Activated CD4-positive, alpha-beta T cell treated with anti-CD3 and anti-CD28 coated beads for 4 hours (primary cell): ENCODE measurements at regions not wholly inside any gene's neighbourhood (a gene's known extent, or its start where the extent isn't known, plus 50 kb on each side); places are given as distances from the start of the nearest gene placed in this dataset.

Experiments used
- DNase-seq, 2 donors: peaks; one replicate each; pipeline ENCODE4 v3.0.0-alpha.2; 2020

DNA sequence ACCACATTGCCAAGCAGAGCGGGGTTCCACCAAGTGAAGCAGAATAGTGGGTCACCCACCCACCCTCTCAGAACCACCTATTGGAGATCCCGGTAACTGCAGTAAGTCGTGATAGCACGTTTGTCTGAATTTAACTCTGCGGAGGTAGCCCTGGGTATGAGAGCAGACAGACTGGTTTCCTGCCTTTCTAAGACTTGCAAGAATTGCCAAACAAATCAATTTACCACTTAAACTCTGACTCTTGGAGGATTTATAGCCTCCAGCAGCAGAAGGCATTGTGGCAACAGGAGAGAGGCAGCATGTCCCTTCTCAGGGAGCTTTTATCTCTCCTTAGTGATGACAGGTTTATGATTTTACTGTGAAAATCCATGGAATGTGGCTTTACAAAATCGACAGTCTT, 287.9 kb upstream of the FMN2 start:
- DNase-seq = no peak

GRCh38 chr1:239804266-239804665, 287.4 kb upstream of the FMN2 start:
- DNase-seq = no peak

DNA sequence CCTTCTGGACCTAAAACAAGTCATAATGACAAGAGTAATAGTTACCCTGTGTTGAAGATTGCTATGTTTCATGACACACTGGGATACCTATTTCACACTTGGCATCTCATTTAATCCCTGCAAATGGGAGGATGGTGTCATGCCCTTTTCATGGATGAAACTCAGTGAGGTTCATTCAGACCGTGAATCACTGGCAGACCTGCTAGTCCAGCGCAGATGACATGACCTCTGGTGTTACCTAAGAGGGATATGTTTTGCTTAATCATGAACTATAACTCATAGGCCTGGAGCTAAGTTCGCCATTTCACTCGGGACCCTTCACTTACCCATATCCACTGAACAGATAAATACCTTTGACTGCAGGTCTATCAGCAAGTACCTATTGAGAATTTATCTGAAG, 286.6 kb upstream of the FMN2 start:
- no peak for DNase-seq

GRCh38 chr1:239805851-239806772, 285.6 kb upstream of the FMN2 start:
- no peak for DNase-seq

- DNase-seq = no peak
These were observed 284.8 kb upstream of the FMN2 start for GRCh38 chr1:239806897-239807296.

- DNase-seq = no peak
These were observed 284.3 kb upstream of the FMN2 start for GRCh38 chr1:239807361-239807760.

DNA sequence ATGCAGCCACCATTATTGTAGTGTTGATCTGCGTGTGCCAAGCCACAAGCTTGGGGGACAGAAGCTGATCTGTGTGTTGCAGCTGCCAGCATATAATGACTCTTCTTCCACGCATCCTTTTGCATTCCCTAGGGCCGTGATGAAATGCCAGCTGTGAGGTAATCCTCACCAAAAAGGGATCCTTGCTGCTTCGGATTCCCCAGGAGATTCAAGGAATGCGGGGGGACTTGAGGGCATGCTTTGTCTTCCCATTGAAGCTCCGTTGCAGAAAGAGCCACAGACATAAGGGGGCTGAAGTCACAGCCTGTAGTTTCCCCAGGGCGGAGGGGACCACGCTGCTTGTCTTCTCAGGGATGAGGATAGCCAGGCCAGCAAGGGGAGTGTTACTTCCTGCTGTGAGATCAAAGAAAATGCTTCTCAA, 281.6 kb upstream of the FMN2 start:
- DNase-seq = no peak

DNA sequence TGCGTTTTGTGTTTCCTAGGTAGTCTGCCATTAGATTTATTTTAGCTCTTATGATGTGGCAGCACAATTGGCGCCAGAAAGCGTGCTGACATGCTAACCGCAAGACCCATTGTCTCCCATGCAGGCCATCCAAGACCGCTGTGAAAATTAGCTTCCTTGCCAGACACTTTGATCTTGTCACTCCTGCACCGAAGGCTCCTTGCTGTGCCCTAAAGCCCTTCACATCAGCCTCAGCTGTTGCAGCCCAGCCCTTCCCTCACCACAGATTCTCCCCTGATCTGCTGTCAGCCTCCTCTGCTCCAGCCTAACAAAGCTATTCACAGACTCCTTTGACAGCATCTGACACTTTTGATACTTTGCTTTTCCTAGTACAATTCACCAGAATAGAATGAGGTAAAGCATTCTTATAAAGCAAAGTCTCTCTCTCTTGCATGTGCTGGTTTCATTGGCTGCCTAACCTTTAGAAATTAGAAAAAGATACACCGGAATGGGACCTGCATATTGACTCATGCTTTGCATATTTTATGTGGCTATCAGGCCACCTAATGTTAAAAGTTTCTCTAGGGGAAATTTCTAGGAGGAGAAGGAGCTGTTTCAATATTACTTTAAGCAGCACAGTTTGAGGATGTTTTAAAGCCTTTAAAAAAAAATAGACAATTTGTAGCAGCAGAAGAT, 280.3 kb upstream of the FMN2 start:
- no peak for DNase-seq

DNA sequence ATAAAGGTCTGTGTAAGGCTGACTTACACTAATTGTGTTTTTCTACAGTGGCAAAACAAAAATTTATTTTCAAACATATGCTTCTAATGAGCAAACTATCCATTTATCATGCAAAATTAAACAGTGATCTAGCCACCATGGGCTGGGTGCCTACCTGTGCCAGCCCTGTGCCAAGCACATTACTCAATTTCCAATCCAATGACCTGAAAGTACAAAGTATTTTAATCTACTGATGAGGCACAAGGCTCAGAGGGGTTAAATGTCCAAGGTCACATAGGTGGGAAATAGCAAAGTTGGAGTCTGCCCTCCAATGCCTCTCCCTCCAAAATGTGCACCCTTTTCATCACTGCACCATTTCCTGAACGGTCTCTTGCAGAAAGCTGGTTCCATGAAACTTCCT, 279.1 kb upstream of the FMN2 start:
- DNase-seq = no peak

- DNase-seq = peak in 1 of 2 donors; percentile 4
These were observed 277.3 kb upstream of the FMN2 start for GRCh38 chr1:239814306-239814881.

DNA sequence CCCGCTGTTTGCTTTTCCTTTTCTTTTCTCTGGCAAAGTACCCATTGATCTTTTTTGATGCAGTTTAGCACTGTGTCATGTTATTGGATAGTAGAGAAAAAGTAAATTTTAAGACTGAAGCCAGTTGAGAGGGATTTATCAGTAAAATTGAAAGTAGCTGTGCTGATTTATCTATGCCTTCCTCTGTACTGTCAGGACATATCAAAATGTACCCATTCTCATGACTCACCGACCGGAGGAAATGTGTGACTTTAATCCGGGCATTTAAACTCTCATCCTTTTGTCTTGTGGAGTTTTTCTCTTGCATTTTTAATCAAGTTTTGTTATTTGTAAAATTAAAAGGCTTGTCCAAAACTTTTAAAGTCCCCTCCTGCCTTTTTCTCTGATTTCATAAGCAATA, 276.6 kb upstream of the FMN2 start:
- DNase-seq = no peak

DNA sequence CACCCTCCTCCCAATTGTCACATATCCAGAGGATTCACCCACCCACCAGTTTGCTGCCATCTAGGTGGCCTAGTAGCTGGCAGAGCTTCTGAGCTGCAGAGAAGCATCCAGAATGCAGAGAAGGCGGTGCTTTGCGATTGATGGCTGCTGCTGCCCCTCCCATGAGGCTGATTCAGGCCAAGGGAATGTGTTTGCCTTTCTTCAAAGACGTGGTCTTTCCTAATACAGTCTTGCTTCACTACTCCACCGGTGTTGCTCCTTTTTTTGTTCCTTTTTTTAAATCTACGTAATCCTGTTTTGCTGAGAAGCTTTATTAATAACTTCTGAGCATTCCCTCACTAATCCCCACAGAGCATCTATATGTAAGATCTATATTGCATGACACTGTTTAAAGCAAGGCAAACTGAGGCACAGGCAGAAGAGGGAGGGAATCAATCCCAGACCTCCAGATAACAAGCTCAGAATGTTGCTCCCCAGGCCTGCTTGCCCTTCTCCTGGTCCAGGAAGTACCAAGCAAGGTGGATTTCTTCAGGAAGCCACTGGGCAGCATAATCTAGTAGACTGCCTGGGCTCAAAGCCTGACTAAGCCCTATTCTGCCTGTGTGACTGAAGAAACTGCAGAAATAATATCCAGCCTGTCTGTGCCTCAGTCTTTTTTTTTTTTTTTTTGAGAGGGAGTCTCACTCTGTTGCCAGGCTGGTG, 275.5 kb upstream of the FMN2 start:
- no peak for DNase-seq

GRCh38 chr1:239817276-239817675, 274.4 kb upstream of the FMN2 start:
- no peak for DNase-seq

DNA sequence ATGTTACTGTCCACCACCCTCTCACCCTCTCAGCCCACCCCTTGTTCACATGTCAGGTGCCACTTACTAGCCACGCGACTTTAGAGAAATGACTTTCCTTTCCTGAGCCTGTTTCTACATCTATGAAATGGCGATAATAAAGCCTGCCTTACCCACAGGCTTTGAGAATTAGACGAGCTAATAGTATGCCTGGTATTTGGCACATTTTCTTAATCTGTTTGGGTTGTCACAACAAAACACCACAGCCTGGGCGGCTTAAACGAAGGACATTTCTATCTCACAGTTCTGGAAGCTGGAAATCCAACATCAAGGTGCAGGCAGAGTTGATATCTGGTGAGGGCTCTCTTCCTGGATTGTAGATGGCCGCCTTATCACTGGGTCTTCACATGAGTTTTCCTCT, 273.9 kb upstream of the FMN2 start:
- no peak for DNase-seq

DNA sequence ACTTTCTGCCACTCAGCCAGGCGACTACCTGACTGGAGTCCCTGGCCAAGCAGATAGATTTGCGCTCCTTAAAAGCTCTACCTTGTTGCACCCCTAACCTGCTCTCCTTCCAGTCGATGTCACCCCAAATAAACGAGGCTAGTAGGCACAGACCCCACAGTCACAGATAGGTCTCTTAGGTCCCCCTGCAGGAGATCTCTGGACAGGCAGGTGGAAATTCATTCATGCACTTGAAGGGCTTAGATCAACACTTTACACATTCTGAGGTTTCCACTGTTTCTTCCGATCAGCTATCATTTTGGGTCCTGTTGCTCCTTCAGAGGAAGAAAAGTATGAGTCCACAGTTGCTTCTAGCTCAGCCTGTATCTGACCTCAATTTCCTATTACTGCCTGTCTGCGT, 272.6 kb upstream of the FMN2 start:
- no peak for DNase-seq

- DNase-seq = no peak
These were observed 271.9 kb upstream of the FMN2 start for GRCh38 chr1:239819756-239820250.

DNA sequence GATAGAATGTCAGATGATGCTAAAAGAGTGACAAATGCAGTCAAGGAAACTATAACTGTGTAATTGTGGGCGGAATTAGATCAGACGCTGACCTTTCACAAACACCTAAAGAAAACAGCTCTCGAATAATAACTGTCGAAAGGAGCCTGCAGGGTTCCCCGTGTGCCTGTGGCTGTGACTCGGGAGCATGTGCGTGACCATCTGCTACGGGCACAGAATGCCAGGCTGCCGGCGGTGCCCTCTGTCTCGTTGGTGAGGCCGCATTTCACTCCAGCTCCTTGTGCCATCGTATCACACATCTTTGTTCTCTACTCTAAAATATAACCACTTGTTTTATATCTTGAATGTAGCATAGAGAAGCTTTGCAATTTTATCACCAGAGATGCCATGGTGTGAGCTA, 267.8 kb upstream of the FMN2 start:
- no peak for DNase-seq

DNA sequence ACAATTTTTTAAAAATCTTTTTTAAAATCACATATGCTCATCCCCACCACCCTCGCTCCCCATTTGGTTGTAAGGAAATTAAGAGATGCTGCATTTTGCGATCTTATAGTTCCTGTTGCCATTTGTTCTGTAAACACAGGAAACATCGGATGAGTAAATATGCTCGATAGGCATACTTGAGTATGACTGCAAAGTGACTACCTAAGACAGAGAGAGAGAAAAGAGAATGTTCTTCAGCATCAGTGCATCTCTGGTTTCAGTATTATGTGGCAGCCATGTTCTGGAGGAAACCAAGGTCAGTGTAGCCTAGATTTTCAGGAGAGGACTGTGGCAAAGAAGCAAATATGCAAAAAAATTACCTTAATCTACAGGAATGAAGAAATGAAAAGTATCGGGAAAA, 265.5 kb upstream of the FMN2 start:
- DNase-seq = no peak

DNA sequence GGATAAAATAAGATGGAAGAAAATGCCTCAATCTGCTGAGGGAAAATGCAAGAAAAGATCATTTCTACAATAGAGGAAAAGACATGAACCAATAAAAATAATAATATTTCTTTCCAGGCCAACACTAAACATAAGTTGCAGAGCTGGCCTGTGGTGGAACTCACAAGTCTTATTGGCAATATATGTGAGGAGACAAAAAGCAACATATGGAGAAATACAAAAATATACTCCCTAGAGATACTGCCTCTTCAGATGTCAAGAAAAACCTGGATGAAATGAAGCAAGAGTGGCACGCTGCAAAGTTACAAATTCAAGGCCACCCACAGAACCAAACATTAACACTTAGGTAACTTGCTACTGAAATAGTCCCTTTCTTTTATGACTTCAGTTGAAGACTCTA, 264.9 kb upstream of the FMN2 start:
- DNase-seq = no peak

DNA sequence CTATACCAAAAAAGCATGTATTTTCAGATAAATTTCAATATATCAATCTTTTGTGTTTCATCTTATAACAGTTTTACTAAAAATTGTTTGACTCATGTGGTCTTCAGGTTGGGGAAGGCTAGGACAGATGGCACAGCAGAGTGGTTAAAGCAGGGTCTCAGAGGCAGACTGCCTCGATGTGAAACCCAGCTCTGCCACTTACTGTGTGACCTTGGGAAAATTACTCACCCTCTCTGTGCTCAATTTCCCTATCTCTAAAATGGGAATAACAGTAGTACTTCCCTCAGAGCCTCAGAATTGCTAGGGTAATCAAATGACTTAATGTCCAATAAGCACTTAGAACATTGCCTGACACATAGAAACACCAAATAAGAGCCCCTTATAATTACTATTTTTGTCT, 262.1 kb upstream of the FMN2 start:
- DNase-seq = no peak

DNA sequence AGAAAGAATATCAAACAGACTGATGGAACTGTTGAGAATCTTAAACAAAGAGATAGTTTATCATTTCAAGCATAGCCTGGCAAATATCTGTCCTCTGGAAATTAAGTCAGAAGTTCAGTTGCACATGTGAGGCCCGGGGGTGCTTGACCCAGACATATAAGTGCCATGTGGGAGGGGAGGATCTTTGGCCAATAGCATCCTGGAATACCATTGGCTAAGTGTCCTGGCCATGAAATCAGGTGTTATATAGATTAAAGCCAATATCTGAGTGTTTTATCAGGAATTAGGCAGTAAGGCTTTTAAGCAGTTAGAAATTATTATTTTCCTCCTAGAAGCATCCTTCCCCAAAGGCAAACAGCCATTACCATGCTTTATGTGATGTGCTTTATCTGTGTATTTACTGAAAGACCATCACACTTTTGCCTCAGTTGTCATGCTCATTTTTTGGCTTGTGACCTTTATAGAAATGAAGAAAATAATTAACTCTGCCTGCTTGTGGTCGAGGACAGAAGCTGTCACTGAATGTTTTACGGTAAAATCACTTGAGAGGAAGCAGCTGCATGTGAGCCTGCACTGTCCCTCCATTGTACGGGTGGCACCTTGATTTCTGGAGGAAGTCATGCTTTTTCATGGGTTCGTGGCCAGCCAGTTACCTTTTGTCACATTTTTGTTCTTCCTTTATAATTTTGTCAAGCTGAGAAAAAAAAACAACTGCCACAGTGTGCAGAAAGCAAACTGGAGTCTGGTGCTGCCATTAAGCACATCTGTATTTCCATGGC, 259.9 kb upstream of the FMN2 start:
- no peak for DNase-seq

- DNase-seq = no peak
These were observed 258.0 kb upstream of the FMN2 start for GRCh38 chr1:239833723-239834122.
